Sigmoid colon (tissue), 6 donors: ENCODE measurements at regions not wholly inside any gene's neighbourhood (a gene's known extent, or its start where the extent isn't known, plus 50 kb on each side); places are given as distances from the start of the nearest gene placed in this dataset.

Experiments used
- DNase-seq: peaks from one replicate; pipeline ENCODE4 v3.0.0-alpha.2; 2019
- H3K27ac ChIP-seq, 4 donors: fragments of 200-600 bp; sonication (generic); one replicate each; pipeline ENCODE4 v1.5.1; 2016 to 2019; ENCODE audit warnings: mild to moderate bottlenecking in 1 of 4
- H3K27me3 ChIP-seq, 3 donors: fragments of 200-600 bp; sonication (generic); one replicate each; pipeline ENCODE4 v1.5.1; 2019; ENCODE audit warnings: mild to moderate bottlenecking in 1 of 3
- H3K36me3 ChIP-seq, 4 donors: fragments of 200-600 bp; sonication (generic); one replicate each; pipeline ENCODE4 v1.5.1; 2016 to 2019
- H3K4me1 ChIP-seq, 4 donors: fragments of 200-600 bp; sonication (generic); one replicate each; pipeline ENCODE4 v1.5.1; 2017 to 2019
- H3K4me3 ChIP-seq, 4 donors: fragments of 200-600 bp; sonication (generic); one replicate each; pipeline ENCODE4 v1.5.1; 2017 to 2019; ENCODE audit warnings: mild to moderate bottlenecking in 2 of 4, moderate library complexity in 1 of 4
- H3K9me3 ChIP-seq, 4 donors: fragments of 200-600 bp in 3 of 4; sonication (generic) in 3 of 4; one replicate each; pipeline versions ENCODE4 v1.5.1 to v1.6.1; 2013 to 2019
- CTCF ChIP-seq, 4 experiments: fragments of 450-650 bp in 3 of 4; fragments of 200-600 bp in 1 of 4; IDR thresholded peaks; one replicate each; pipeline ENCODE4 v1.5.1; 2016 to 2019; ENCODE audit warnings: antibody characterized with exemption in 4 of 4, mild to moderate bottlenecking in 3 of 4, moderate library complexity in 2 of 4
- EP300 ChIP-seq, 4 donors: sonication (generic); formaldehyde crosslinking; IDR thresholded peaks; one replicate each; pipeline ENCODE4 v1.6.1; 2017; ENCODE audit warnings: antibody characterized with exemption in 4 of 4
- POLR2A ChIP-seq, 2 donors: fragments of 450-650 bp; IDR thresholded peaks; one replicate each; pipeline ENCODE4 v1.6.1; 2016; ENCODE audit warnings: antibody characterized with exemption in 2 of 2, mild to moderate bottlenecking in 2 of 2, moderate library complexity in 2 of 2
- POLR2AphosphoS5 ChIP-seq, 4 donors: sonication (generic); formaldehyde crosslinking; IDR thresholded peaks; one replicate each; pipeline ENCODE4 v1.6.1; 2017; ENCODE audit warnings: antibody characterized with exemption in 4 of 4
- WGBS, 2 donors: extraction: QIAGEN DNeasy Blood & Tissue Kit; methylation state at CpG; one replicate each; pipeline ENCODE4 v1.1.7; 2013; 5-methylcytosine and 5-hydroxymethylcytosine counted together
- intact Hi-C: fragments of 100-400 bp; cut with DNase I; formaldehyde crosslinking; loops from one replicate; pipeline ENCODE4 v1.15.1; 2023
- donor health status: healthy with polysubstance abuse.
- donor health status: healthy.

DNA sequence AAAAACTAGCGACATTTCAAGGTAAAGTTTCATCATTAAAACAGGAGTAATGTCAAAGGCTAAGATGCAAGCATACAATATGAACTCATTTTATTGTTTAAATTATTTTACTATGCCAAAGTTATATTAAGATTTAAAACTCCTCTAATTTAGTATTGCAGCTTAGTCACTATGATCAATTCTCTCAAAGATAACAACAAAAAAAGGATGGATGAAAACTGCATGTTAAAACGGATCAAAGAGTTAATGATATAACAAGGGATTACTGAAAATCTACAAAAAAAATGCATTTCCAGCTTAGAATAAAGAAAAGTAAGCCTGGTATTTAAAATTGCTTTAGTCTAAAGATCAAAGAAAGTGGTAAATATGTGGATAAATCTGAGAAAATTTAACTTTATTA is 587.8 kb upstream of the PCDH20 start:
- H3K27ac ChIP-seq: no peak overlapping the region

DNA sequence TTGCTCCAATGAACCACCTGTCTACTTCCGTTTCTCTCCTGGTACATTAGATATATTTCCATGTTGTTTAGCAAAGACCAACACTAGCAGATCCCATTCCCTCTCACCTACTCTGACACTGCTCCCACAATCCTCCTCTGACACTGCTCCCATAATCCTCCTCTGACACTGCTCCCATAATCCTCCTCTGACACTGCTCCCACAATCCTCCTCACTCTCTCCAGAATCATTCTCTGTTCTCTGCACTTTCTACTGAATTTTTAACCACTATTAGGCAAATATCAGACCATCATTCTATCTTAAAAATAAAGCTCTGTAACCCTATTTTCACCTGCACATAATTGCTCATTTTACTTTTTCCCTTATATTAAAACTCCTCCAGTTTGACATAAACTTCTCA is 578.5 kb upstream of the PCDH20 start:
- Histone ChIP-seq H3K27me3 (no peaks in the 10 kb centered on the region), H3K4me3 (no peak overlapping the region), H3K27ac (no peak overlapping the region), H3K36me3 (no peaks in the 10 kb centered on the region), H3K4me1 (no peaks in the 10 kb centered on the region), H3K9me3 (no peaks in the 10 kb centered on the region)
- intact Hi-C loops: no loop called here
- TF ChIP-seq POLR2A (IDR thresholded peaks at IDR 0.05): no peak
- no peak for TF ChIP-seq POLR2AphosphoS5 (IDR thresholded peaks at IDR 0.05)
- no peak for TF ChIP-seq EP300 (IDR thresholded peaks at IDR 0.05)
- TF ChIP-seq CTCF (IDR thresholded peaks at IDR 0.05): no peak
- 61 to 83% methylated on average over 1 of the region's 1 CpG for WGBS, 2 donors
- no peak for DNase-seq

More for the DNA sequence above, 587.8 kb upstream of the PCDH20 start:
- no peak for DNase-seq
- Histone ChIP-seq H3K9me3 (no peaks in the 10 kb centered on the region), H3K4me3 (no peak overlapping the region), H3K27me3 (no peaks in the 10 kb centered on the region), H3K36me3 (no peaks in the 10 kb centered on the region), H3K4me1 (no peaks in the 10 kb centered on the region)
- TF ChIP-seq EP300 (IDR thresholded peaks at IDR 0.05) (no peak), POLR2A (IDR thresholded peaks at IDR 0.05) (no peak), CTCF (IDR thresholded peaks at IDR 0.05) (no peak), POLR2AphosphoS5 (IDR thresholded peaks at IDR 0.05) (no peak)
- intact Hi-C loops: no loop called here
- WGBS, 2 donors: 32 to 65% methylated on average over 2 of the region's 2 CpGs

DNA sequence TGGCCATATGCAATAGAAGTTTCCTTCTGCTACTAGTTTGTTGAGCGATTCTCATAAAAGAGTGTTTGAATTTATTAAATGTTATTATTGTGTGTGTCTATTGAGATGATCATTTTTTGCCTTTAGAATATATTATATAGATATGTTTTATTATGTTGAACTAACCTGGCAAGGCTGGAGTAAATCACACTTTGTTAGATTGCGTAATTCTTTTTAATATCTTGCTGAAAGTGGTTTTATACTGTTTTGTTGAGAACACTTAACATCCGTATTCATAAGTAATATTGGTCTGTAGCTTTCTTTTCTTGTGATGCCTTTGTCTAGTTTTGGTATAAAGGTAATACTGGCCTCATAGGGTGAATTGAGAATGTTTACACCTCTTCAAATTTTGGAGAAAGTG is 574.3 kb upstream of the PCDH20 start:
- TF ChIP-seq POLR2A (IDR thresholded peaks at IDR 0.05) (no peak), EP300 (IDR thresholded peaks at IDR 0.05) (no peak), CTCF (IDR thresholded peaks at IDR 0.05) (no peak), POLR2AphosphoS5 (IDR thresholded peaks at IDR 0.05) (no peak)
- 84 to 91% methylated on average over 3 of the region's 3 CpGs for WGBS, 2 donors
- intact Hi-C loops: no loop called here

GRCh38 chr13:61988810-61989209 is 573.2 kb upstream of the PCDH20 start:
- Histone ChIP-seq H3K9me3 (no peaks in the 10 kb centered on the region), H3K36me3 (no peaks in the 10 kb centered on the region), H3K4me3 (no peak overlapping the region), H3K4me1 (no peaks in the 10 kb centered on the region), H3K27ac (no peak overlapping the region), H3K27me3 (no peaks in the 10 kb centered on the region)
- intact Hi-C loops: no loop called here
- no peak for DNase-seq
- WGBS, 2 donors: 30 to 40% methylated on average over 2 of the region's 2 CpGs
- no peak for TF ChIP-seq POLR2A (IDR thresholded peaks at IDR 0.05)
- TF ChIP-seq EP300 (IDR thresholded peaks at IDR 0.05): no peak
- TF ChIP-seq CTCF (IDR thresholded peaks at IDR 0.05): no peak
- TF ChIP-seq POLR2AphosphoS5 (IDR thresholded peaks at IDR 0.05): no peak

More for the DNA sequence above, 574.3 kb upstream of the PCDH20 start:
- H3K27ac ChIP-seq: no peak overlapping the region
- H3K4me1 ChIP-seq: no peaks in the 10 kb centered on the region
- H3K9me3 ChIP-seq: no peaks in the 10 kb centered on the region
- H3K36me3 ChIP-seq: no peaks in the 10 kb centered on the region
- H3K4me3 ChIP-seq: no peak overlapping the region
- no peak for DNase-seq
- no peaks in the 10 kb centered on the region for H3K27me3 ChIP-seq

- Histone ChIP-seq H3K36me3 (no peaks in the 10 kb centered on the region), H3K27me3 (no peaks in the 10 kb centered on the region), H3K4me1 (no peaks in the 10 kb centered on the region), H3K4me3 (no peak overlapping the region), H3K27ac (no peak overlapping the region), H3K9me3 (no peaks in the 10 kb centered on the region)
- intact Hi-C loops: no loop called here
- WGBS, 2 donors: 85 to 86% methylated on average over 3 of the region's 3 CpGs
- no peak for DNase-seq
- TF ChIP-seq EP300 (IDR thresholded peaks at IDR 0.05) (no peak), CTCF (IDR thresholded peaks at IDR 0.05) (no peak), POLR2AphosphoS5 (IDR thresholded peaks at IDR 0.05) (no peak), POLR2A (IDR thresholded peaks at IDR 0.05) (no peak)
These were observed 559.4 kb upstream of the PCDH20 start for GRCh38 chr13:61975001-61975400.
